SK-N-SH (cell line): ENCODE measurements at regions not wholly inside any gene's neighbourhood (a gene's known extent, or its start where the extent isn't known, plus 50 kb on each side); places are given as distances from the start of the nearest gene placed in this dataset.

ENCODE experiments used
- CTCF ChIA-PET: fragments of 300-600, 350-600 bp; formaldehyde crosslinking; extraction: SDS; loops from one replicate; lab custom pipeline; 2021; lab: Yijun Ruan, JAX
- POLR2A ChIA-PET: fragments of 350-600 bp; sonication (Branson Sonifier 250); formaldehyde crosslinking; extraction: SDS; loops from one replicate; lab custom pipeline; 2020; ENCODE audit warnings: antibody characterized with exemption, inconsistent platforms; lab: Yijun Ruan, JAX
- DNase-seq: peaks from one replicate; pipeline ENCODE4 v3.0.0; 2012
- H2AFZ ChIP-seq: fragments of 200-600 bp; sonication (generic); 2 replicates; pipeline ENCODE4 v1.8.1; 2016; ENCODE audit warnings: antibody characterized with exemption, mild to moderate bottlenecking, low read depth
- H3F3A ChIP-seq: fragments of 200-600 bp; sonication (generic); replicated peaks from 2 replicates; pipeline ENCODE3; 2016; ENCODE audit warnings: antibody characterized with exemption, mild to moderate bottlenecking; ENCODE audit not compliant: insufficient read depth
- H3K27ac ChIP-seq, 2 experiments: fragments of 200-500 bp in 1 of 2; fragments of 200-600 bp in 1 of 2; sonication (Bioruptor generic) in 1 of 2; sonication (generic), shearing (Covaris generic) in 1 of 2; 2 replicates each; pipeline versions ENCODE4 v1.5.1 to v1.6.1; 2014 to 2016; ENCODE audit warnings: low read depth in 2 of 2, inconsistent platforms in 1 of 2, low read length in 1 of 2, mild to moderate bottlenecking in 1 of 2, mixed read lengths in 1 of 2
- H3K27me3 ChIP-seq: fragments of 200-600 bp; sonication (generic), shearing (Covaris generic); 2 replicates; pipeline ENCODE4 v1.6.1; 2016; ENCODE audit warnings: mixed run types; ENCODE audit not compliant: insufficient read depth
- H3K36me3 ChIP-seq, 2 experiments: fragments of 200-500 bp in 1 of 2; fragments of 200-600 bp in 1 of 2; sonication (Bioruptor generic) in 1 of 2; sonication (generic) in 1 of 2; replicated peaks in 1 of 2; 2 replicates each; pipeline versions ENCODE3 to v1.5.1; 2014 to 2016; ENCODE audit warnings: low read length in 1 of 2, mild to moderate bottlenecking in 1 of 2; ENCODE audit not compliant: insufficient read depth in 2 of 2, control insufficient read depth in 1 of 2
- H3K4me1 ChIP-seq, 2 experiments: fragments of 200-500 bp in 1 of 2; fragments of 200-600 bp in 1 of 2; sonication (Bioruptor generic) in 1 of 2; sonication (generic), shearing (Covaris generic) in 1 of 2; 2 replicates each; pipeline versions ENCODE4 v1.5.1 to v1.6.1; 2014 to 2016; ENCODE audit warnings: low read depth in 1 of 2, low read length in 1 of 2, mixed run types in 1 of 2; ENCODE audit not compliant: insufficient read depth in 2 of 2, control insufficient read depth in 1 of 2
- H3K4me2 ChIP-seq: fragments of 200-600 bp; sonication (generic), shearing (Covaris generic); 2 replicates; pipeline ENCODE4 v1.6.1; 2017; ENCODE audit warnings: mixed run types
- H3K4me3 ChIP-seq, 2 experiments: fragments of 200-500 bp in 1 of 2; fragments of 200-600 bp in 1 of 2; sonication (Bioruptor generic) in 1 of 2; sonication (generic), shearing (Covaris generic) in 1 of 2; 2 replicates each; pipeline versions ENCODE4 v1.5.1 to v1.8.1; 2014 to 2016; ENCODE audit warnings: low read depth in 2 of 2, inconsistent platforms in 1 of 2, low read length in 1 of 2, mild to moderate bottlenecking in 1 of 2, mixed read lengths in 1 of 2, moderate library complexity in 1 of 2
- H3K79me2 ChIP-seq: fragments of 200-600 bp; sonication (generic); 2 replicates; pipeline ENCODE4 v1.8.1; 2017; ENCODE audit warnings: mild to moderate bottlenecking; ENCODE audit not compliant: insufficient read depth
- H3K9ac ChIP-seq: fragments of 200-600 bp; sonication (generic); 2 replicates; pipeline ENCODE4 v1.6.1; 2017; ENCODE audit warnings: mixed run types
- H3K9me2 ChIP-seq: fragments of 200-600 bp; sonication (generic); 2 replicates; pipeline ENCODE4 v1.6.1; 2017; ENCODE audit warnings: mixed run types
- H3K9me3 ChIP-seq: fragments of 200-600 bp; sonication (generic); 2 replicates; pipeline ENCODE4 v1.6.1; 2017; ENCODE audit warnings: mixed run types, mild to moderate bottlenecking, moderate library complexity
- H4K20me1 ChIP-seq: fragments of 200-600 bp; sonication (generic); 2 replicates; pipeline ENCODE4 v1.6.1; 2017; ENCODE audit warnings: mild to moderate bottlenecking, mixed run types; ENCODE audit not compliant: insufficient read depth
- CHD2 ChIP-seq: fragments of 150-350 bp; IDR thresholded peaks from 2 replicates; pipeline ENCODE4 v1.6.1; 2018; ENCODE audit warnings: low read length; ENCODE audit not compliant: partially characterized antibody
- ELF1 ChIP-seq: IDR thresholded peaks from 2 replicates; pipeline ENCODE4 v1.4.0; 2012
- EZH2phosphoT487 ChIP-seq: fragments of 200-600 bp; sonication (generic); IDR thresholded peaks from 2 replicates; pipeline ENCODE4 v1.6.1; 2017; ENCODE audit warnings: low read depth, mixed run types, mild to moderate bottlenecking, antibody characterized with exemption, moderate library complexity, borderline replicate concordance
- FOSL2 ChIP-seq: IDR thresholded peaks from 2 replicates; pipeline ENCODE4 v1.4.0; 2012; ENCODE audit warnings: low read depth, mild to moderate bottlenecking, moderate library complexity, borderline replicate concordance
- FOXM1 ChIP-seq: IDR thresholded peaks from 2 replicates; pipeline ENCODE4 v1.4.0; 2012; ENCODE audit warnings: low read depth, mild to moderate bottlenecking
- GABPA ChIP-seq: IDR thresholded peaks from 2 replicates; pipeline ENCODE4 v1.4.0; 2012; ENCODE audit warnings: low read depth, mild to moderate bottlenecking
- GATA2 ChIP-seq: sonication (generic); formaldehyde crosslinking; IDR thresholded peaks from 2 replicates; pipeline ENCODE4 v1.5.0; 2020; ENCODE audit warnings: mild to moderate bottlenecking, missing genetic modification reagents
- IRF3 ChIP-seq: fragments of 150-350 bp; IDR thresholded peaks from 2 replicates; pipeline ENCODE4 v1.6.1; 2016; ENCODE audit warnings: mild to moderate bottlenecking, low read depth, low read length
- JUND ChIP-seq: IDR thresholded peaks from 2 replicates; pipeline ENCODE4 v1.4.0; 2012
- NFIC ChIP-seq: IDR thresholded peaks from 2 replicates; pipeline ENCODE4 v1.4.0; 2012; ENCODE audit warnings: borderline replicate concordance
- NRF1 ChIP-seq: IDR thresholded peaks from 2 replicates; pipeline ENCODE4 v1.6.1; 2012; ENCODE audit warnings: low read depth, mild to moderate bottlenecking, low read length
- POLR2AphosphoS5 ChIP-seq: IDR thresholded peaks from 2 replicates; pipeline ENCODE4 v1.6.1; 2012; ENCODE audit warnings: low read depth, low read length
- RAD21 ChIP-seq: IDR thresholded peaks from 2 replicates; pipeline ENCODE4 v1.6.1; 2012; ENCODE audit warnings: mild to moderate bottlenecking, low read length
- RCOR1 ChIP-seq: fragments of 150-350 bp; IDR thresholded peaks from 2 replicates; pipeline ENCODE4 v1.6.1; 2017; ENCODE audit warnings: antibody characterized with exemption, low read length
- RFX5 ChIP-seq: IDR thresholded peaks from 2 replicates; pipeline ENCODE4 v1.6.1; 2012; ENCODE audit warnings: mild to moderate bottlenecking, improper control_type of control experiment, low read length
- TEAD4 ChIP-seq: IDR thresholded peaks from 2 replicates; pipeline ENCODE4 v1.4.0; 2012; ENCODE audit warnings: mild to moderate bottlenecking, borderline replicate concordance; ENCODE audit not compliant: insufficient read depth
- YY1 ChIP-seq: IDR thresholded peaks from 2 replicates; pipeline ENCODE4 v1.4.0; 2012; ENCODE audit warnings: low read depth, mild to moderate bottlenecking
- WGBS: methylation state at CpG from one replicate; pipeline ENCODE4 v1.1.6; 2017; ENCODE audit warnings: low lambda C conversion rate; 5-methylcytosine and 5-hydroxymethylcytosine counted together
- TF ChIP-seq, protein P1 (sequence below): fragments of 150-350 bp; IDR thresholded peaks from 2 replicates; pipeline ENCODE4 v1.6.1; 2017; ENCODE audit warnings: antibody characterized with exemption, low read length, low read depth, borderline replicate concordance
- TF ChIP-seq, protein P2 (sequence below): IDR thresholded peaks from 2 replicates; pipeline ENCODE4 v1.4.0; 2012; ENCODE audit warnings: low read depth

DNA sequence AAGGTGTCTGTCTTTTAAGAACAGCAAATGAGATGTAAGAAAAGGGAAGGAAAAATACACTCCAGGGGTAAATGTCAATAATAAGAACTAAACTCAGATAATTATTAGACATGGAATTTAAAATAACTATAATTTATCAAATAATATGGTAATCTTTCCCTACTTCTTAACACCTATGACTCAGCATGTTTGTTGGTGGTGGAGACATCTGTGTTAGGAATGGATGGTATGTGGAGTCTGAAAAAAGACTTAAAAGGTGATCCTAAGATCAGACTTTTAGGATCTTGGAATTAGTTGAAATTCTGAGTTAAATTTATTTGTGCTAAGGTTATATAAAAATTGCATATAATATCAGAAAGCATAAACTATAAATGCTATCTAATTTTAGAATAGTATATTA lies 915.1 kb downstream of the SLITRK5 start:
- Histone ChIP-seq H3K36me3 (no peaks in the 10 kb centered on the region), H3K79me2 (no peaks in the 10 kb centered on the region), H3K9me2 (no peaks in the 10 kb centered on the region), H3K9ac (no peak overlapping the region), H3K27me3 (no peaks in the 10 kb centered on the region), H3K4me3 (no peak overlapping the region), H3K4me1 (no peaks in the 10 kb centered on the region), H3K4me2 (no peak overlapping the region), H3K9me3 (0 out of 2 replicates have a peak, but pooled peaks cover 3% of the 10 kb centered on the region), H2AFZ (no peak overlapping the region), H3F3A (no peaks in the 10 kb centered on the region), H3K27ac (no peak overlapping the region), H4K20me1 (no peaks in the 10 kb centered on the region)
- ChIA-PET POLR2A (no interaction called here), CTCF (no interaction called here)
- DNase-seq, result no peak
- TF ChIP-seq, protein P1, sequence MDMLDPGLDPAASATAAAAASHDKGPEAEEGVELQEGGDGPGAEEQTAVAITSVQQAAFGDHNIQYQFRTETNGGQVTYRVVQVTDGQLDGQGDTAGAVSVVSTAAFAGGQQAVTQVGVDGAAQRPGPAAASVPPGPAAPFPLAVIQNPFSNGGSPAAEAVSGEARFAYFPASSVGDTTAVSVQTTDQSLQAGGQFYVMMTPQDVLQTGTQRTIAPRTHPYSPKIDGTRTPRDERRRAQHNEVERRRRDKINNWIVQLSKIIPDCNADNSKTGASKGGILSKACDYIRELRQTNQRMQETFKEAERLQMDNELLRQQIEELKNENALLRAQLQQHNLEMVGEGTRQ, result no peak
- no peak for TF ChIP-seq RCOR1
- TF ChIP-seq JUND, result no peak
- TF ChIP-seq ELF1, result no peak
- TF ChIP-seq, protein P2, sequence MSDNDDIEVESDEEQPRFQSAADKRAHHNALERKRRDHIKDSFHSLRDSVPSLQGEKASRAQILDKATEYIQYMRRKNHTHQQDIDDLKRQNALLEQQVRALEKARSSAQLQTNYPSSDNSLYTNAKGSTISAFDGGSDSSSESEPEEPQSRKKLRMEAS, result no peak
- TF ChIP-seq GABPA, result no peak
- TF ChIP-seq IRF3, result no peak
- TF ChIP-seq NFIC, result no peak
- TF ChIP-seq YY1, result no peak
- no peak for TF ChIP-seq TEAD4
- TF ChIP-seq RAD21, result no peak
- no peak for TF ChIP-seq POLR2AphosphoS5
- no peak for TF ChIP-seq FOSL2
- no peak for TF ChIP-seq RFX5

GRCh38 chr13:88590574-88590973 lies 919.4 kb downstream of the SLITRK5 start:
- 9% methylated on average over 1 of the region's 1 CpG for WGBS
- Histone ChIP-seq H3K27ac (no peak overlapping the region), H3K36me3 (no peaks in the 10 kb centered on the region), H3K9ac (no peak overlapping the region), H2AFZ (no peak overlapping the region), H3F3A (no peaks in the 10 kb centered on the region), H3K4me3 (no peak overlapping the region), H3K9me2 (no peaks in the 10 kb centered on the region), H3K4me2 (no peak overlapping the region), H3K9me3 (0 out of 2 replicates have a peak, but pooled peaks cover 2% of the 10 kb centered on the region), H3K79me2 (no peaks in the 10 kb centered on the region), H4K20me1 (no peaks in the 10 kb centered on the region), H3K27me3 (no peaks in the 10 kb centered on the region), H3K4me1 (no peaks in the 10 kb centered on the region)
- no peak for DNase-seq
- ChIA-PET POLR2A (no interaction called here), CTCF (no interaction called here)
- no peak for TF ChIP-seq CHD2
- no peak for TF ChIP-seq ELF1
- no peak for TF ChIP-seq FOXM1
- no peak for TF ChIP-seq RCOR1
- no peak for TF ChIP-seq EZH2phosphoT487
- no peak for TF ChIP-seq NRF1
- TF ChIP-seq GABPA, result no peak
- no peak for TF ChIP-seq GATA2 (CRISPR knock-in tag)
